IPS DF 19.7 (cell line): ENCODE measurements at regions not wholly inside any gene's neighbourhood (a gene's known extent, or its start where the extent isn't known, plus 50 kb on each side); places are given as distances from the start of the nearest gene placed in this dataset.

ENCODE experiments used
- DNase-seq: peaks from one replicate; pipeline ENCODE4 v3.0.0-alpha.2; 2013; ENCODE audit warnings: low read depth, low spot score

GRCh38 chr6:14254505-14254904 lies 136.9 kb downstream of the CD83 start:
- no peak for DNase-seq

GRCh38 chr6:14255916-14256315 lies 138.3 kb downstream of the CD83 start:
- no peak for DNase-seq

- no peak for DNase-seq
Observed at GRCh38 chr6:14258117-14258516, 140.5 kb downstream of the CD83 start.

- DNase-seq: no peak
Observed at GRCh38 chr6:14258695-14259593, 141.4 kb downstream of the CD83 start.

- no peak for DNase-seq
Observed at GRCh38 chr6:14259594-14260152, 142.1 kb downstream of the CD83 start.

GRCh38 chr6:14260839-14261238 lies 143.3 kb downstream of the CD83 start:
- DNase-seq: no peak

GRCh38 chr6:14263881-14264424 lies 146.4 kb downstream of the CD83 start:
- DNase-seq: no peak

GRCh38 chr6:14265049-14266021 lies 147.8 kb downstream of the CD83 start:
- no peak for DNase-seq

GRCh38 chr6:14266266-14266665 lies 148.7 kb downstream of the CD83 start:
- no peak for DNase-seq

- DNase-seq: no peak
Observed at GRCh38 chr6:14267885-14268660, 150.5 kb downstream of the CD83 start.

GRCh38 chr6:14269436-14269835 lies 151.9 kb downstream of the CD83 start:
- no peak for DNase-seq

- no peak for DNase-seq
Observed at GRCh38 chr6:14270142-14270893, 152.7 kb downstream of the CD83 start.

GRCh38 chr6:14270925-14271788 lies 153.6 kb downstream of the CD83 start:
- no peak for DNase-seq

- DNase-seq: no peak
Observed at GRCh38 chr6:14271789-14272736, 154.5 kb downstream of the CD83 start.

GRCh38 chr6:14272737-14273085 lies 155.1 kb downstream of the CD83 start:
- no peak for DNase-seq

GRCh38 chr6:14273191-14273590 lies 155.6 kb downstream of the CD83 start:
- peak; percentile 83 for DNase-seq

- no peak for DNase-seq
Observed at GRCh38 chr6:14274016-14274415, 156.4 kb downstream of the CD83 start.
